WTC11 (cell line): ENCODE measurements at regions not wholly inside any gene's neighbourhood (a gene's known extent, or its start where the extent isn't known, plus 50 kb on each side); places are given as distances from the start of the nearest gene placed in this dataset.

Experiments used
- ATF1 ChIP-seq: sonication (generic); formaldehyde crosslinking; IDR thresholded peaks from 2 replicates; pipeline ENCODE4 v1.8.1; 2023; ENCODE audit warnings: mild to moderate bottlenecking, moderate library complexity, missing genetic modification reagents
- ATF2 ChIP-seq: sonication (generic); formaldehyde crosslinking; IDR thresholded peaks from 2 replicates; pipeline ENCODE4 v1.8.1; 2022; ENCODE audit warnings: low read depth, missing genetic modification reagents, borderline replicate concordance
- ATF6 ChIP-seq: sonication (generic); formaldehyde crosslinking; IDR thresholded peaks from 2 replicates; pipeline ENCODE4 v1.8.1; 2023; ENCODE audit warnings: mild to moderate bottlenecking, missing genetic modification reagents
- CDX4 ChIP-seq: fragments of 250-450 bp; sonication (Bioruptor Pico); IDR thresholded peaks from 2 replicates; pipeline ENCODE4 v1.9.0; 2021; ENCODE audit warnings: moderate library complexity, mild to moderate bottlenecking, inconsistent platforms, borderline replicate concordance
- CTCF ChIP-seq: fragments of 200-600 bp; IDR thresholded peaks from 2 replicates; pipeline ENCODE4 v1.8.0; 2022; ENCODE audit warnings: antibody characterized with exemption
- ESRRA ChIP-seq: sonication (generic); formaldehyde crosslinking; IDR thresholded peaks from 2 replicates; pipeline ENCODE4 v1.8.1; 2022; ENCODE audit warnings: mild to moderate bottlenecking, missing genetic modification reagents, borderline replicate concordance
- JUN ChIP-seq: sonication (generic); formaldehyde crosslinking; IDR thresholded peaks from 2 replicates; pipeline ENCODE4 v1.8.0; 2023; ENCODE audit warnings: mild to moderate bottlenecking, missing genetic modification reagents
- MXD4 ChIP-seq: fragments of 250-450 bp; sonication (Bioruptor Pico); IDR thresholded peaks from 2 replicates; pipeline ENCODE4 v1.8.0; 2021; ENCODE audit warnings: mild to moderate bottlenecking, moderate library complexity, borderline replicate concordance
- NFE2L1 ChIP-seq: sonication (generic); formaldehyde crosslinking; IDR thresholded peaks from 2 replicates; pipeline ENCODE4 v1.8.1; 2023; ENCODE audit warnings: missing genetic modification reagents
- SMAD4 ChIP-seq: sonication (generic); formaldehyde crosslinking; IDR thresholded peaks from 2 replicates; pipeline ENCODE4 v1.8.0; 2022; ENCODE audit warnings: mild to moderate bottlenecking, missing genetic modification reagents
- TP53 ChIP-seq: sonication (generic); formaldehyde crosslinking; IDR thresholded peaks from 2 replicates; pipeline ENCODE4 v1.8.1; 2023; ENCODE audit warnings: mild to moderate bottlenecking, missing genetic modification reagents
- USF1 ChIP-seq: sonication (generic); formaldehyde crosslinking; IDR thresholded peaks from 2 replicates; pipeline ENCODE4 v1.8.0; 2022; ENCODE audit warnings: mild to moderate bottlenecking, missing genetic modification reagents
- ZNF317 ChIP-seq: sonication (generic); formaldehyde crosslinking; IDR thresholded peaks from 2 replicates; pipeline ENCODE4 v1.8.1; 2023; ENCODE audit warnings: low read depth, mild to moderate bottlenecking, moderate library complexity, missing genetic modification reagents, borderline replicate concordance

- TF ChIP-seq CTCF (no peak), ATF6 (CRISPR knock-in tag) (no peak), USF1 (CRISPR knock-in tag) (no peak), CDX4 (CRISPR knock-in tag) (no peak), ATF1 (CRISPR knock-in tag) (no peak), ZNF317 (CRISPR knock-in tag) (no peak), MXD4 (CRISPR knock-in tag) (no peak), TP53 (no peak), JUN (CRISPR knock-in tag) (no peak), SMAD4 (no peak), NFE2L1 (CRISPR knock-in tag) (no peak), ESRRA (no peak), ATF2 (CRISPR knock-in tag) (no peak)
These were observed 333.6 kb upstream of the IGFBP7 start for GRCh38 chr4:57443787-57444186.
